COLO829 (cell line): ENCODE measurements at regions not wholly inside any gene's neighbourhood (a gene's known extent, or its start where the extent isn't known, plus 50 kb on each side); places are given as distances from the start of the nearest gene placed in this dataset.

ENCODE experiments used
- DNase-seq: peaks from one replicate; pipeline ENCODE4 v3.0.0; 2012; ENCODE audit warnings: low spot score

DNA sequence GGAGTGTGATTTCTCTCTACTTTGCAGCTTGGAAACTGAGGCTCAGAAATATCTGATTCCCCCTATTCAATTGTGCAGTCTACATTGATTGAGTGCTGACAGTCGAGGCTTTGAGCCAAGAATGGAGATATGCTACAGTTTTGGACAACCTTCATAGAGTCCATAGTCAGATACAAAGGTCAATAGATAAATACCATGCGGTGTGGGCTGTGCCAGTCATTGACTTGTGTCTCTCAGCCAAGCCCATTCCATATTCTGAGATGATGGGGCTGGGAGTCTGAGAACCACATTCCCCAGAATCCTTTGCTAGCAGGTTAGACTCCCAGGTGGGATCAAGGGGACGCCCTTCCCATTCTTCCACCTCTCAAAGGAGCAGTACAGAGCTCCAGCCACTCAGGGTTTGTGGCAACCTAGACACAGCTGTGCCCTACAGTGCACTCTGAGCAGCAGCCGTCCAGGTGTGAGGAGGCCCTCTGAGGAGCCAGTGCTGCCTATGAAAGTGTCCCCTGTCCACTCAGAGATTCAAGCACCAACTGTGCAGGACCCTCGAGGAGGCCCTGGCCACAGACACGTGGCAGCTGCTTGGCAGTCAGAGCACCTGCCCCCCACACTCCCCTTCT is 348.3 kb downstream of the CYRIA start:
- DNase-seq: no peak

DNA sequence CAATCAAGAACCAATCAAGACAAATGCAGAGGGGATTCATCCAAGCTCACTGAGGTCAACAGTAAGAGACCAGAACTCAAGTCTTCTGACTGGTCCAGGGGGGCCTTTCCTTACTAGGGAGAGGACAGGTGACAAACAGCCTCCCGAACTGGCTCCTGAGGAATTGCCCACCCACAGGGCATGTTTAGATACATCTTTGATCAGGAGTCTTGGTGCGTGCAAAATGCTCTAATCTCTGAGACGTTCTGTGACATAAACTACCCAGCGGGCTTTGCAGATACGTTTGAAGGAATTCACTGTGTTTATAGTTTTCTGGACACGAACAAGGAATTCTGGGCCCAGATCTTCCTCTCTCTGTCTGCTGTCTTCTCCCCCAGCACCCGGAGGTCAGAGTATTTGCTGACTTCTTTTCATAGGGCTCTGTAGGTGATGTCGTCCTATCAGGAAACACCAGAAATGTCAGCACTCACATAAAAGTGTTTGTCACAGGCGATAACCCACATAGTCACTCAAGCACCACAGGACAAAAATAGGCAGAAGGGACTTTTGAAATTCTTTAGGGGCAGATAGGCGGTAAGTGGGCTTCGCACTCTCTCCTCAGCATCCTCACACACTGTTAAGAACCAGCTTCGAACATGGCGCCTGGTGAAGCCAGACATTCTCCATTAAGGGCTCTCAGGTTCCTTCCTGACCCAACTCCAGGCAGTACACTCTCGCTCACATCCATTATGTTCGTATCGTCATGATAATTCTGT is 349.0 kb downstream of the CYRIA start:
- DNase-seq: no peak

DNA sequence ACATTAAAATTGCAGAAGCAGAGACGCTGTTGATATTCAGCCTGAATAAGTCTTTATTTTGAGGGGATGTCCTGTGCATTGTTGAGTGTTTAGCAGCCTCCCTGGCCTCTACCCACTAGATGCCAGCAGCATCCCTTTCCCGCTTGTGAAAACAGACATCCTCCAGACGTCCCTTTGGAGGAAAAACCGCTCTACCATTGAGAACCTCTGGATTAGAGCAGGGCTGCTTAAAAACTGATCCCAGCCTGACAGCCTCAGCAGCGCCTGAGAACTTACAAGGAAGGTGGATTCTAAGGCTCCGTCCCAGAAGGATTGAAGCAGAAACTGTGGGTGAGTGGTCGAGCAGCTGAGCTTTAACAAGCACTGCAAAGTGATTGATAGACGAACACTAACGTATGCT is 349.7 kb downstream of the CYRIA start:
- DNase-seq: no peak

DNA sequence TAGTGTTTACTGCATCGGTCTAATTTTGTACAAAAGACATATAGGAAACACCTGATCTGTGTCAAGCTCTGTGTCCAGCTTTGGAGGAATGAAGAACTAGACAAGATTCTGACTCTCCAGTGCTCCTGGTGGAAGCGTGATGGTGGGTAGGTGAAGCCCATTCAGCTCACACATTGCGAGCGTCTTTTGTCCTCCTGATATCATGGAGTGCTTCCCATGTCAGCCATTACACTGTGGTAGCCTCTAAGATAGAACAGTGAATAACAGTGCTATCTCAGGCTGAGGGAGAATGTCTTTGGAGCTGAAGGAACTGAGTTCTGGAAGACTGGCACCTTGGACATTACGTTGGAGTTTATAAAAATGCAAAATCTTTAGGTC is 350.2 kb downstream of the CYRIA start:
- DNase-seq: no peak

DNA sequence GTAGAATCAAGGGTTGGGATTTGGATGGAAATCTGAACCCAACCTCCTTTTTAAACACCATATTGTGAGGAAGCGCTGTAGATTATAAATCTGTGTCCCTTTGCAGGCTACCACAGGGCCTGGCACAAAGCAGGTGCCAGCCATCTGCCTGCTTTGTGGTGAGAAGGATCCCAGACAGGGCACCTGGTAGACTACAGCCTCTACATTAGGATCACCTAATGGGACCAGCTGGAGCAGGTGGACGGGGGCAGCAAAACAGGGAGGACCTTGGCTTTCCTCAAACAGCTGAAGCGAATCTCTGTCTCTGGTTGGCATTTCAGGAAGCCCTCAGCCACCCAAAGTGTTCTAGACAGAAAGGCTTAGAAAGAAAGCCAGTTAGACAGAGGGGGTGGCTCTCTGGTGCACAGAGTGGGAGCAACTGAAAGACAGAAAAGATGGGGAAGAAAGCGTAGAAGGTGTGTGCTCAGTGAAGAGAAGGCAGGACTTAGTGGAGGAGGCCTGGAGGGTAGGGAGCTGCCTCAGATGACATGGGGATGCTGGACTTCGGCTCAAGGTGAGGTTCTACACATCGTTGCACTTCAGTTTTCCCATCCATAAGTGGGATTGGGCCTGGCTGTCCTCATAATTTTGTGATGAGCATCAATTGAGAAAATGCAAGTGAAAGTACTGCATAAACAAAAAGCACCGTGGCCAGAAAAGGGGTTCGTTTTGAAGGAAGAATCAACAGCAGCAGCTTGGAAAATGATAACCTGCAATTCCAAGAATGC is 350.8 kb downstream of the CYRIA start:
- DNase-seq: no peak

DNA sequence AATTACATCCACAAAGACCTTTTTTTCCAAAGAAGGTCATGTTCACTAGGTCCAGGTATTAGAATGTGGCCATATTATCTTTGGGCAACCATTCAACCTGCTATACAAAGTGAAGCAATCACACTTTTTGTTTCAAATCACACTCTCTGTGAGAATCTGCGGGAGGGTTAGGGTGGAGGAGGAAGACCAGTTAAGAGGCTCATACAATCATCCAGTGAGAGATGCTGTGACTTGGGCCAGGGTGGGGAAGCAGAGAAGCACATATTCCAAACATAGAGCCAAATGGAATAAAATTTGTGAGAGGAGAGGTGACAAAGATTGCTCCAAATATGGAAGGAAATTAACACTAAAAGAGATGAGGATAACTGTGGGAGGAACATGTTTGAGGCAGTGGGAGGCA is 351.6 kb downstream of the CYRIA start:
- DNase-seq: no peak

DNA sequence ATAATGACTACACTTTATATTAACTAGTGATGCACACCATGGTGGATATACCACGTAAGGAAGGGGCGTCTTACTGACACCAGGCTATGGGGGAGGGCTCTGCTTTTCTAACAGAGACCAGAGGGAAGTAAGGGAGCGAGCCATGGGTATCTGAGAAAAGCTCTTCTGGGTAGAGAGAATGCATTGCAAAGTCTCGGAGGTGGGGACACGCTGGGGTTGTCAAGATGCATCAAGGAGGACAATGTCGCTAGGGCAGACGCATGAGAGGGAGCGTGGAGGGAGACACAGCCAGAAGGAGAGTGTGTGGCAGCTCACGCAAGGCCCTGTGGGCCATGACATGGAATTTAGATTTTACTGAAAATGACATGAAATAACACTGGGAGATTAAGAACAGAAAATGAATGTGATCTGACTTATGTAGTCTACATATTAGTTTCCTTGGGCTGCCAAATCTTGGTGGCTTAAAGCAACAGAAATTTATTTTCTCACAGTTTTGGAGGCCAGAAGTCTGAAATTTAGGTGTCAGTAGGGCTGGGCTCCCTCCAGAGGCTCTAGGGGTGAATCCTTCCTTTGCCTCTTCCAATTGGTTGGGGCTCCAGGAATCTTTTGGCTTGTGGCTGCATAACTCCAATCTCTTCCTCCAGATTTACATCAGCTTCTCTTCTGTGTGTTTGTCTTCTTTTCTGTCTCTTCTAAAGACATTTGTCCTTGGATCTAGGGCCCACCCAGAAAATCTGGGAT is 352.2 kb downstream of the CYRIA start:
- no peak for DNase-seq

DNA sequence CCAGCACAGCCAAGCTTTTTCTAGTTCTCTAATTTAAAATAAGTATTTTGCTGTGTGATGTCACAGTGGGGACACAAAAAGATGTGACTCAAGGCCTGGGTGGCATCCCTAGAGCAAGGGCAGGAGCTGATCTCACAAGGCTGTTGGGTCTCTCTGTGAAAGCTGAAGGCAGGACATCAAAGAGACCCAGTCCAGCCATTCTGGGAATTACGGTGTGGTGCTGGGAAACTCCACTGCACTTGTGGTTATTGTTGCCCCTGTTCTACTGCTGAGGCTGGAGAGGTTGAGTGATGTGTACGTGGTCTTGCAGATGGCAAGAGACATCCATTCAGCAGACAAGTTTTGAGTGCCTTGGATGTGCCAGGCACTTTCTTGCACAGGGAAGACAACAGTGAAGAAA is 352.9 kb downstream of the CYRIA start:
- no peak for DNase-seq

DNA sequence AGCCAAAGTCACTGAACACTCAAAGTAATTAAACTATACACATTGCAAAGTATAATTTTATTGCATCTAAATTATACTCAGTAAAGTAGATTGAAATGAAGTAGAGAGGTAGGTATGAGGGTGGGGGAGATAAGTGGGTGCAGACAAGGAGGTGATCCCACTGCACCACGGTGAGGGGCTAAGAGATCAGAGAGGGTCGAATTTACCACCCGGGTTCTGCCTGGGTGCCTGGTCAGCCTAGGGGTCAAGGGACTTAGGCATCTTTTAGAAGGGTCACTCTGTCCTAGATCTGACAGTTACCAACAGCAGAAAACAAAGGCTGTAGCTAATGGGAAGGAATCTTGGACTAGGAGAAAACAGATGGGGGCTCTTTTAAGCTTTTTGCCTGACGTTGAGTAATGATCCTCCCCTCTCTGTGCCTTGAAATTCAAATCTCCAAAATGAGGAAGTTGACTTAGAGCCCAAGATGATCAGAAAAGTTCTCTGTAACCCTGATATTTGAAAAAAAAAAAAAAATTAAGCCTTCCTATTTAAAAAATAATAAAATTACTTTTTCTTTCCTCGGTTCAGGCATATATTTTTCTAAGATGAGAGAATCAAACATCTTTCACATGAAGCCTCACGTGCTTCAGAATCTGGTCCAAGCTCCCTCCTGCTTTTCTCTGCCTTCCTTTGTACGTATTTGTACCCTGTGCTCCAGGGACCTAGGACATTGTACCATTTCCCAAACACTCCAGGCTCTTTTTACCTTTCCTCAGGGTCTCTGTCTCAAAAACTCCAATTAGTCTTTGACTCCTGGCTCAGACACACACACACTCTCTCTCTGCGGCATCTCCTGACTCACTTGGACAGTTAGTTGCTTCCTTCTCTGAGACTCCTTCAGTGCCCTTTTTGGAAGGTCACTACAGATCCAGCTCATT is 353.9 kb downstream of the CYRIA start:
- DNase-seq: no peak

DNA sequence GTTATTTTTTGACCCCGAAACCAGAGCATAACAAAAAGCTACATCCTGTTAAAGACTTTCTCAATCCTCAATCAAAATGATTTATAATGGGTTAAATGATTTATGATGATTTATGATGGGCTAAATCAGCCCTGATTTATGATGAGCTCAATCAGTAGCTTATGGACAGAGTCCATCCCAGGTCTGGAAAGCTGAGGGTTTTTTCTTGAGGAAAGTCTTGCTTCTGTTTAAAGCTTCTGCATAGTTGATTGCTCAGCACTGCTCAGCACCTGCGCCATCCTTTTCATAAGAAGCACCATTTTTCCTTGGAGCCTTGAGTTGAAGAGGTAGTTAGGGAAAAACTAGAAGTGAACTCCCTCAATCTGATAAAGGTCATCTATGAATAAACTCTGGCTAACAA is 356.8 kb downstream of the CYRIA start:
- DNase-seq: no peak

DNA sequence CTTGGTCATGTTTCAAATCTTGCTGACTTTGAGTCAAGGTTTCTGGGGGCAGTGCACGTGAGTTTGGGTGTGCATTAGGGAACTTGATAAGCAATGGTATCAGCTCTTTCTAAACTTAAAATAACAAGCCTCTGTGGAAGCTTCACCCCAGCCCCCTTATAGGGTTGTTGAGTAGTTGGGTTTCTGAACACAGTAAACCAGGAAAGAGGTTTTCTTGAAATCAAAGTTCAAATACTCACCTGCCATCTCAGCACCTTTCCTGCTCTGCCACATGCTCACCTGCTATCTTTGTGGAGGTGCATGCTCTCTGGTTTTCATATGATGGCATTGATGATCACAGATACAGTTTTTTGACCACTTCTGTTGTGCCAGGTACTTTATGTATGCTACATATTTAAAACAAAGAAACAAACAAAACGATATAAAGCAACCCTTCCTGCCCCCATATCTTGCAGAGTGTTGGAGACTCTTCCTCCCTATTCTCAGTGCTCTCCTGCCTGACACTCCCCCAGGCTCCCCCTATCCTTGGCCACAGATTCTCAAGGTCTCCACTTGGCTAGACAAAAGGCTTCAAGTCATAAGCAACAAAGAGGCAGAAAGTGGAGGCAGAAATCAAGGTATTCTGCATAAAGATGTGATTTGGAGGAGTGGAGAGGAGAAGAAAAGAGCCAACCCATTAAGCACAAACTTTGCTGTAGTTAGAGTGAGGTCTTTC is 360.6 kb downstream of the CYRIA start:
- DNase-seq: no peak

DNA sequence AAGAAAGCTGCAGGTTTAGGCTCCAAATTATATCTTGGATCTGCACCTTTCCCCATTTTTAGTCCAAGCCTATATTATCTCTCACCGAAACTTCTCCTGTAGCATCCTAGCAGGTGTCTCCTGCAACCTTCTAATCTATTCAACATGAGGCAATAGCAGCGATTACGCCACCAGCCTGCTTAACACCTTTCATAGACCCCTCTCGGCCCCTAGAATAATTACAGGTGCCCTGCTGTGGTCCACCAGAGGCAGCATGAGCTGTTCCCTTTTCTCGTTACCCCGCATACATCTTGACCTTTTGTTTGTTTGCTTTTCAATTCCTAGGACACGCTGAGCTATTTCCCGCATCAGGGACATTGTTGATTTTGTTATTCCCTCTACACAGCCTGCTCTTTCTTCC is 361.9 kb downstream of the CYRIA start:
- no peak for DNase-seq

DNA sequence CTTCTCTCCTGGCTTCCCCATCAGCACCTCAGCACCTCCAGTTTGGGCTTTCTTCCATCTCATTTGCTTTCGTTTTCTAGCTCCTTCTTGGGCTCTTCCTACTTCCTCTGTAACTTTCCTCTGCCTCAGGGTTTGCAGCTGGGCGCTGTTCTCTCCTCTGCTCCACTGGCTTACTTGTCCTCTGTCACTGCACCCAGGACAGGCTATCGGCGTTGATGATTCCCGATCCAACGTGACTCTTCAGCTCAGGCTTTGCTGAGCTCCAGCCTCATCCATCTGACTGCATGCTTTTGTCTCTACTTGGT is 362.4 kb downstream of the CYRIA start:
- DNase-seq: no peak

DNA sequence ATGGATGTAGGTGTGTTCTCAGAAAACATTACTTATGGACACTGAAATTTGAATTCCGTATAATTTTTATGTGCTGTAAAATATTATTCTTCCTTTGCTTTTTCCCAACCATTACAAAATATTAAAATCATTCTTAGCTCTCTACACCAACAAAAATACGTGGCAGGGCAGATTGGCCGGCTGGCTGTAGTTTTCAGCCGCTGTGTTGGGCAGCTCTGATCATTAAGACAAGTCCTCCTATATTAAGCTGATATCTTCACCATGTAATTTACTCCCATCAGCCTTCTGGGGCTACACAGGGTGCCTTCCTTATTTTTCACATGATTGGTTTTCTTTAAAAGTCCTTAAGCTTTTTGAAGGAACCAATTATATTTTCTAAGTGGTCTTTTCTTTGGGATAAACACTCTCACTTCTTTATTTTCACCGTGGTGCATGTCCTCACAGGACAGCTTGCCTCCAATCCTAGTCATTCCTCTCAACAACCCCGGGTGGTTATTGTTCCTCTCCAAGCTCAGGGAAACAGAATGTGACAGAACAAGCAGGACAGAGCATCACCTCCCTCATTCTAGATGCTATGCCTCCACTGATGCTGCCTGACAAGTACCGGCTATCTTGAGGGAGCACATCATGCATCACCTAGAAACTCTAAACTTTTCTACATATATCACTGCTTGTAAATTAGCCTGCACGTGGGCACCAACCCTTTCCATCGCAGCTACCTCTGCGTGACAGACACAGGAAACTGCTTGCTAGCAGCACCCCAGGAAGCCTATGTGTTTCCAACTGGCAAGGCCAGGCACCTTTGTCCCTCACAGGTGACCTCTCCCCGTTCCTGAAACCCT is 362.3 kb downstream of the MYCN start:
- DNase-seq: no peak

DNA sequence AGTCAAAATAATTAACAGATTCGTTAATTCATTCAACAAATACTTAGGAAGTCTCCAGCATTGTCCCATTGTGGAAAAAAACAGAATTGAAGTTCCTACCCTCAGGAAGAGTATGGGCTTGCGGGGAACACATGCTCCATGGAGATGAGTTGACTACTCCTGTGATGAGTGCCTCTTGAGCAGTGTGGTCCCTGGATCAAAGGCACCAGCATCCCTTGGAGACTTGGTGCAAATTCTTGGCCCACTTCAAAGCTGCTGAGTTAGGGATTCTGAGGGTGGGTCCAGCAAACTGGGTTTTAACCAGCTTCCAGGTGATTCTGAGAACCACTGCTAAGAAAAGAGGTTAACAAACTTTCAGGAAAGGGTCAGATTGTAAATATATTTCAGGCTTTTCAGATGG is 361.6 kb downstream of the MYCN start:
- no peak for DNase-seq

DNA sequence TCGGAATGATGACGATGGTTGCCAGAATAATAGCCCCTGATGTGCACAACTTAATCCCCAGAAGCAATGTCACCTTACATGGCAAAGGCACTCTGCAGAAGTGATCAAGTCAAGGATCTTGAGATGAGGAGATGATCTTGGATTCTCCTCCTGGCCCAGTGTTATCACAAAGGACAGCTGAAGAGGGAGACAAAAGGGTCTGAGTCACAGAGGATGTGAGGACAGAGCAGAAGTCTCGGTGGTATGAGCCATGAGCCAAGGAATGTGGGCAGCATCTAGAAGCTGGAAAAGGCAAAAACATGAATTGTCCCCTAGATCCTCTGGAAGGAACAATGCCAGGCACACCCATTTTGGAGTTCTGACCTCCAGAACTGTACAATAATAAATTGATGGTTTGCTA is 358.5 kb downstream of the MYCN start:
- DNase-seq: no peak

DNA sequence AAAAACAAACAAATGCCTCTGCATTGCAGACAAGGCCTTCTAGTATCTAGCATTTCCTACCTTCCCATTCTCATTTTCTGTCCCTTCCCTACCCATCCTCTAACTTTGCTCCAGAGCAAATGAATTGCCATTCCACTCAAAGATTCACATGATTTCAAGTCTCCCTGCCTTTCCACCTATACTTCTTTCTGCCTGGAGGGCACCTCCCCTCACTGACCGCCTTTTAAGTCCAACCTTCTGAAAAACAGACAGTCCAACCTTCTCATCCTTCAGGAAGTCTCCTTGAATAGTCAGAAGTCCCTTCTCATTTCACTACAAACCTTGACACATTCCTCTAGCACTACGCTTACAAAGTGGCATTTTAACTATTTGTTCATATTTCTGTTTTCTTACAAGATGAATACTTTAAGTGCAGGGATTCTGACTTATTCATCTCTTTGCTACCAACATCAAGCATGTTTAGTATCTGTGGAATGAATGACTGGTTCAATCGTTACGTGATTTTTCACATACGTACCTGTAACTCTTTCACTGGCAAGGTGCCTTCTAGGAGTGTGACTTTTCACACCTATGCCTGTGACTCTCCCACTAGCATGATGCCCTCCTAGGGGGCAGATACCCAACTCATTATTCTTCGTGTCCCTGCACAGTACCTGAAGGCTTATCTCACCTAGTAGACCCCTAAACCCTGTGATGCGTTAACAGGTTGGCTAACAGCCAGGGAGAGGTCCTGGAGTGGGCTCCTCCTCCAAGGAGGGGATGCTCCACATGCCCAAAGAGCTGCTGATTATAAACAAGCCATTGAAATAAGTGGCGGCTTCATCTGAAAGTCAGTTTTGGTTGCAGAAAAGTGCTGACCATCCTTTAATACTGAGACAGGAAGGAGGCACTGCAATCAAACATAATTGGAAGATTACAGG is 356.2 kb downstream of the MYCN start:
- DNase-seq: no peak

DNA sequence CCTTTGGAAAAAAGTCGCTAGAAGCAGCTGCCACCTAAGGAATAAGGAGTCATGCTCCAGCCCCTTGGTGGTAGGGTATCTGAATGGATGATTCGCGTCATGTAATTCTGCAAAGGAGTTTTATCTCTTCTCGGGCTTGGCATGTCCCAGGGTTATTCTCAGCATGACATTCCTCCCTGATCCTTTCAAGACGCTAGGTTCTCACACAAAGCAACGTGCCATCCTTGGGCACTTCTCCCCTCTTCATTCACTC is 355.6 kb downstream of the MYCN start:
- no peak for DNase-seq

DNA sequence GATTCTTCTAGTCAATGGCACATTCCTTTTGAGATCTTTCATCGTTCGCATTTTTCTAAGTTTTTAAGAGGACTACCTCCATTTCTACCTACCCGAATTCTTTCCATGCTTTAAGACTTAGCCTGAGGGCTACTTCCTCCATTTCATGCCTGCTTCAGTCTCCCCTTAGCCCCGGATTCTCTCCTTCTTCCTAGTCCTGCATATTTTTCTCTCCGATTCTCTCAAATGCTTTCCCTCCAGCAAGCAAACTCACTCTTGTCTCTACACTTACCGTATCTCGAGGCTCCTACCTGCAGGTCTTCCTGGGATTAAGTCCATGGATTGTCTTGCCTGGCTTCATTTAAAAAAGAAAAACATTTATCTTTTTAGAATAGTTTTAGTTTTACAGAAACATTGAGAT is 354.4 kb downstream of the MYCN start:
- no peak for DNase-seq
